OCI-M2 (cell line): ENCODE measurements at regions not wholly inside any gene's neighbourhood (a gene's known extent, or its start where the extent isn't known, plus 50 kb on each side); places are given as distances from the start of the nearest gene placed in this dataset.

Experiments used
- DNase-seq: peaks from one replicate; lab custom pipeline; 2025; ENCODE audit not compliant: unreplicated experiment; lab: John Stamatoyannopoulos, UW

DNA sequence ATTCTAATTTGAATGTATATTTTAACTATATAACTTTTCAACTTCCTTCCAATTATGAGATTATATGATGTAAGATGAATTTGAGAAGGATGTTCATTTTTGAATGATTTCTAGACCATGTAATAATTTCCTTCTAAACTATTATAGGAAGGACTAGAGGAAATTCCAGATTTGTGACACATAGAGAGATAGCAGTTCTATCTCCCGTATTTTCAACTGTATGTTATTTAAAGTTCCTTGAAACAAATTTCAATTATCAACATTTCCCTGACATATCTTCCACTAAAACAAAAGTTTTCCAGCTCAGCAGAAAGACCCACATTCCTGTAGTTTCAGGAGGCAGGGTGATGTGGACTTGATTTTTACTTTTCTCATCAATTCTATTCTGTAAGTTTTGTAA lies 396.7 kb upstream of the C1orf87 start:
- no peak for DNase-seq

DNA sequence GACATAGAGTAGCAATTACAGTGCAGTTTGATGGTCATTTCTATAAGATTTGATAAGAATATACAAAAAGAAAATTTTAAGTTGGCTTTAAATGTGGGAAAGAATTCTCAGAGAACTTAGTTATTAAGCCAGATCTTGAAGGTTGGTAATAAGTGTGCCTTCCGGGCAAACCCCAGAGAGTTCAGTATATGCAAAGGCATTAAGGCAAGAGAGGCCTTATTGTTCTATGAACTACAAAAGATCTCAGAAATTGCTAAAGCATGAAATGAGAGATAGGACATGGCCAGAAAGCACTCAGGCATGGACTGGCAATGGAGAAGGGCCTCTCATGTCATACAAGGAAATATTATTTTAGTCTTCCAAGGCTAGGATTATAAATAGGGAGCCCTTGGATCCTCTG lies 390.2 kb upstream of the C1orf87 start:
- DNase-seq = no peak

GRCh38 chr1:60463146-60463545 lies 389.6 kb upstream of the C1orf87 start:
- no peak for DNase-seq

DNA sequence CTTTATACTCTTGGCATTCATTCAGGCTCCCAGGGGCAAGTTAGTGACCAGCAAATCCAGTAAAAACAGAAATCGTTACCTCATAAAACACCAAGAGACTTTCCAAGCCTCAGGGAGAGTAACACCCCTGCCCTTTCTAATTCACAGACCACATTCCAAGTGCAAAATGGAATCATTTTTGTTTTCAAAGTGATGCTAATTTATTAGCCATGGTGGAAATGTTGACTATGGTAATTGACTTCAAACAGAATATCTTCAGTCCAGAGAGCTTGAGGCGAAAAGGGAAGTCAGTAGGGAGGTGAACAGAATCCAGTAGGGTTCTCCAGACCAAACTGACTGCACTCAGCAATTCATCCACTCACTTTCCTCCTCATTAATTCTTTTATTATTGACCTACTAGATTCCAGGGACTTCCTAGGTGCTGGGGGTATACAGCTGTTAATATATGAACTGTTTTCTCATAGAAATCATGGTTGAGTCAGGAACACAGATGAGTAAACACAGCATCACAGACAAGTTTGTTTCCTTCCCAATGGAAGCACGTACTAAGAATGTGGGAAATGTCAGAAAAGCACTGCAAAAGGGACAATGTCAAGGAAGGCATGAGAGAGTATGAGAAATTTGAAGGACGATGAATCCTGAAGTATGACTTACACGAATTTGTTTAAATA lies 388.5 kb upstream of the C1orf87 start:
- no peak for DNase-seq

DNA sequence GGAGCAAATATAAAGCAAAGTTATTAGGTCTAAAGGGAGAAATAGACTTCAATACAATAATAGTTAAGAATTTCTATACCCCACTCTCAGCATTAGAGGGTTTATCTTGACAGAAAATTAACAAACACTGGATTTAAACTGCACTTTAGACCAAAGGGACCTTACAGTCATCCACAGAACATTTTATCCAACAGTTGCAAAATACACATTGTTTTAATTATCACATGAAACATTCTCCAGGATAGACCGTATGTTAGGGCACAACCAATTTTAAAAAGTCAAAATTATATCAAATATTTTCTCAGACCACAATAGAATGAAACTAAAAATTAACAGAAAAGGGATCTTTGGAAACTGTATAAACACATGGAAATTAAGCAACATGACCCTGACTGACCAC lies 384.5 kb upstream of the C1orf87 start:
- DNase-seq = no peak

DNA sequence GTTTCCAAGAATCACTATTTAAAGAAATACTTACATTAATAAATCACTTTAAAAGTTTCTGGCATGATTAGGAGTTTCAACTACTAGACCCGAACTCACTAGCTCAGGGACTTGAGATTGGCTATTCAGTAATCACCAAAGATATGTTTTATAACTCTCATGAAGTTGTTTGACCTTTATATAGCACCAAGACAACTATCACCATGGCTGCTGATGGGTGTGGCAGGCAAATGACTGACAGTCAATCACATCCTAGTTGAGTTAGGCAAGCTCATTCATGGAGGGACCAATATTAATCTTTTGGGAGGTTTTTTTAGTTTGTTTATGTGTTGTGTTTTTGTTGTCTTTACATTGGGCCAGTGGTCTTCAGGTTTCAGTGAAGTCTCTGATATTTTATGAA lies 376.3 kb upstream of the C1orf87 start:
- no peak for DNase-seq

- DNase-seq = no peak
These were observed 375.3 kb upstream of the C1orf87 start for GRCh38 chr1:60448850-60449249.

DNA sequence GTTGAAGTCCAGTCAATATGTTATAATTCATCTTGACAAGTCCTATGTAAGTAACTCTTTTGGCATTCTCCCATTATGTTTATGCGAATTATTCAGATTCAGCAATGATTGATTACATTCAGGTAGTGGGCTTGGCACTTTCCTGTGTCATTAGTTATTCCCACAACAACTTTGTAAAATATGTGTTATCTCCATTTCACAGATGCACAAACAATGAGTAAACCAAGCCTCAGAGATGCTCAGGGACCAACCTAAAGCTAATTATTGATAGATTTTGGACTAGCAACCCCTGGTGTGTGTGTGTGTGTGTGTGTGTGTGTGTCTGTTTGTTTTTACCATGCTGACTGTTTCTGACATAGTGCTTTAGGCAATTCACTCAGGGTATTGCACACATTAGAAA lies 371.1 kb upstream of the C1orf87 start:
- DNase-seq = no peak

DNA sequence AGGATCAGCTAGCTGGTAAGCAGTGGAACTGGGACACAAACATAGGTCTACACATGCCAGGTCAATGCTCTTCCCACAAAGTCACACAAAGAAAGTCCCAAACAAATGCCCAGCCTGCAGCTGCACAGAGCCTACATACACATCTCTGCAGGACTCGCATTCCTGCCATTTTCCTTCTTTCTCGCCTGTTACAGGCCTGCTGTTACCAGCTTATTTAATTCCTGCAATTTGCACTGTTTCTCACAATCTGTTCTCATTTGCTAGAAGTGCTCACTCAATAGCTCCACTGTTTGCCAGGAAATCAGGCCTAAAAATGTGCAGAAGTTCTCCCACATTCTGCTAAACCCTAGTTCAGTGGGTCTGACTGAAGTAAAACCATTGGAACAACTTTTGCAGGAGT lies 362.6 kb upstream of the C1orf87 start:
- no peak for DNase-seq

- DNase-seq = no peak
These were observed 358.0 kb upstream of the C1orf87 start for GRCh38 chr1:60431593-60431992.

GRCh38 chr1:60430375-60430774 lies 356.8 kb upstream of the C1orf87 start:
- no peak for DNase-seq

DNA sequence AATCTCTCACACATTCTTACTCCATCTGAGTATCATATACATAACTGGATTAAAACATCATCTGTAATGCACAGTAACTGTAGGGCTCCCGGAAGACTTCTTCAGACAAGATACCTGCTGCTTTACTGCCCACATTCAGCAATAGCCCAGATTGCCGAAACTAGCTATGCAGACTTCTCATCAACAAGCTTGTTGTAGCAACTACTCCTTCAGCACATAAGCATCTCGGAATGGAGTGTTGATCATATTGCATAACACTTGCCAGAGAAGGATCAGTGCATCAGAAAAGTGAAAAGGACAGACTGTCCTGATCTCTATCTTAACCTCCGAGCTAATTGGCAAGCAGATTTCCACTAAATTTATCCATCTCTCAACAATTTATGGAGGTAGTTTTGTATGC lies 354.6 kb upstream of the C1orf87 start:
- DNase-seq = no peak

GRCh38 chr1:60427701-60428100 lies 354.1 kb upstream of the C1orf87 start:
- no peak for DNase-seq

DNA sequence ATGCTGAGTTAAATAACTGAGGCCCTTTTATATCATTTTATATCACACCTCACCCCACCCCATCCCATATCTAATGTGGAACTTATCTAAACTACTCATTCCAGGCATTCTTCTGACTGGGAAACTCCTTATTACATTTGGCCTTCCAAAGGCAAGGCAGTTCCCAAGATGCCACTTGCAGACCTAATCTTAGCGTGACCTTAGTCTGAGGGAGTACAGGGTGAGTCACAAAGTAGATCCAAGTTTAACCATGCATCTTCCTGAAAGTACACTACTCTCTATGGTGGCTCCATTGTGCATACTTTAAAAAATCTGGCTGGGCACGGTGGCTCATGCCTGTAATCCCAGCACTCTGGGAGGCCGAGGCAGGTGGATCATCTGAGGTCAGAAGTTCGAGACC lies 353.6 kb upstream of the C1orf87 start:
- DNase-seq = no peak

DNA sequence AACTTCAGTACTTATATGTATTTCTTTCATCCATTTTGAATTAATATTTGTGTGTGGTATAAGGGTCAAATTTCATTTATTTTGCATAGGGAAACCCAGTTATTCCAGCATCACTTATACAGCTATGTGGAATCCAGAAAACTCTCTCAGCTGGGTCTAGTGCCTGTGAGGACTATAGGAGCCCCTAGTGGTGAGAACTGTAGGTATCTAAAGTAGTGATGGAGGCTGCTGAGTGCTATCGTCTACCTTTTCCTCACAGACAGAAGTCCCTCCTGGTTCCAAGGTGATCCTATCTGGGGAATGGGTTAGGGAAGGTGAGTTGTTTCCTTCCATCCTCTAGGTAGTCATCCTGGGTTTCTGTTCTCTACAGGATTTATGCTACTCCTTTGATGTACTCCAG lies 352.0 kb upstream of the C1orf87 start:
- DNase-seq = no peak

DNA sequence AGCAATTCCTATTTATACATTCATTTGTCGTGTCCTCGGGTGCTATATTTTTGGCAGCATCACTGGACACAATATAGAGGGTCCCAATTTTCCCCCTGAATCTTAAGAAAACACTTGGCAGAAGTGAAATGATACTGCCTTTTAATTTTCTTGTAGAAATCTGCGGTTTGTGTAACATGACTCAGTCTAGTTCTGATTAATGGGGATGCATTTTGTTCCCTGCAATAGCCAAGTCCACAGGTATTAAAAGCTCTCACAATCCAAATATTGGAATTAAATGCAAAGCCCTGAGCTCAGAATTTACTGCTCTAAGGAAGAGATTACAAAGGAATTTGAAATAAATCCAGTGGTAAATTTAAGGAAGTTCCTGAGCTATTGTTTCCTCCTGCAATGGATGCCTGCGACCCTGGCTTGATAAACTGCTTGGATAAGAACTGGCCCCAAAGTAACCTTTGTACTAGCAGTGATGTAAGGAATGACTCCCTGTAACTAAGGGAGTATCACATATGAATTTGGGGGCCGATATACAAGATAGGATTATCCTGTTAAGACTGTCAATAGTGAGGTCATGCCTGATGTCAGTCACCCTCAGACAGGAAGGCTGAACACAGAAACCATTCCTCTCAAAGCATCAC lies 349.7 kb upstream of the C1orf87 start:
- DNase-seq = no peak

GRCh38 chr1:60421965-60422364 lies 348.4 kb upstream of the C1orf87 start:
- no peak for DNase-seq

DNA sequence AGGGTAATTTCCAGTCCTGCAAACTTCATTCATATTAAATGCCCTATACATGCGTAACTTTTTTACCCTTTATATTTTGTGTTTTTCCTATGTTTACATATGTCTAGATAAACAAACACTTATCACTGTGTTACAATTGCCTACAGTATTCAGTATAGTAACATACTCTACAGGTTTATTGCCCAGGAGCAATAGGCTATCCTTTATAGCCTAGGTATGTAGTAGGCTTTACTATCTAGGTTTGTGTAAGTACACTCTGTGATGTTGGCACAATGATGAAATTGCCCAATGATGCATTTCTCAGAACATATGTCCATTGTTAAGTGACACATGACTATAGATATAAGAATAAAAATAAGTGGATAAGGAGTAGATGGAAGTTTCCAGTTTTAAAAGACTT lies 345.5 kb upstream of the C1orf87 start:
- no peak for DNase-seq

- no peak for DNase-seq
These were observed 342.1 kb upstream of the C1orf87 start for GRCh38 chr1:60415696-60416095.

- no peak for DNase-seq
These were observed 339.5 kb upstream of the C1orf87 start for GRCh38 chr1:60413091-60413490.

DNA sequence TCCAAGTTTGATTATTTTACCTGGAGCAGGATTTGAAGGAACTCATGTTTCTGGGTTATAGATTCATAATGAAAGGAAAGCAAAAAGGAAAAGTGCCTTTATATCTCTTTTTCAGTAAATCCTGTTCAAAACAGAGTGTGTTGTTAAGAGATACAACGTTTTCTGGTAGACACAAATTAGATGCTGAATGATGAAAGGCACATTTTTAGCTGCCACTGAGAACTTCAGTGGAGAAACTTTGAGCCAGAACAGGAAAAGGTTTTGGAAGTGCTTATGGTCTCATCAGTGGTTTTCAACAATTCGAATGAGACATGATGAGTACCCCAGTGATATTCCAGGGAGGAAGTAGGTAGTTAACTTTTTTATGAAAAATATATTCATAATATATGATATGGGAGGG lies 338.0 kb upstream of the C1orf87 start:
- DNase-seq = no peak

DNA sequence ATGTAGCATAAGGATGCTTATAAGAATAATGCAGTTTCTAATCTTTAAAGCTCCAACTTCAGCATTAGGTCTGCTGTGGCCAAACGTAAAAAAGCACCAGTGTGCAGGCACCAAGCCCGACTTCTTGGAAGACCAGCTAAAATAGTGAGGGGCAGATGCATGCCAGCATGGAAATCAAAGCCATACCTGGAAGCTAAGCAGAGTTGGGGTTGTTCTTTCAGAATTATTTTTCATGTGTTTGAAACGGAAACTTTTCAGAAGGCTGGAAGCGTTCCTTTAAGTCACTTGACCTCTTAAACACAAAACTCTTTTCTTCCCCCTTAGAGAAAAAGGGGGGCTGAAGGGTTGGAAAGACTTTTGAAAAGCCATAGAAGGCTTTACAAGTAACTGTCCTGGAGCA lies 329.2 kb upstream of the C1orf87 start:
- DNase-seq = no peak

DNA sequence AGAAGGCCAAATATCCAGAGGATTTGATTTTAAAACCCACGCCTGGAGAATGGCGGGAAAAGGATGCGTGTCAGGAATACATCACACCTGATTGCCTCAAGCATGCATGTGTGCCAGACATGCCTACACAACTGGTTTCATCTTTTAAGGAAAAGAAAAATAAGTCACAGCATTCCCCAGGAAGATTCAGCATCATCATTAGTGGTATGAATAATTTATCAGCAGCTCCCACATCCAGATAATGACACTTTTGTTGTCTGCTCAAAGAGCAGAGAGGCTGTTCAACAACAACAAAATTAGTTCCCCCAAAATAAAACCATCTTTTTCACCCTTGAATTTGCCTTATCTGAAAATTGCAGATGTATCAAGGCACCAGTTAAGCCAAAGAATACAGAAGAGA lies 328.6 kb upstream of the C1orf87 start:
- no peak for DNase-seq
